ENCODE measurements at regions not wholly inside any gene's neighbourhood (a gene's known extent, or its start where the extent isn't known, plus 50 kb on each side); places are given as distances from the start of the nearest gene placed in this dataset.

DNA sequence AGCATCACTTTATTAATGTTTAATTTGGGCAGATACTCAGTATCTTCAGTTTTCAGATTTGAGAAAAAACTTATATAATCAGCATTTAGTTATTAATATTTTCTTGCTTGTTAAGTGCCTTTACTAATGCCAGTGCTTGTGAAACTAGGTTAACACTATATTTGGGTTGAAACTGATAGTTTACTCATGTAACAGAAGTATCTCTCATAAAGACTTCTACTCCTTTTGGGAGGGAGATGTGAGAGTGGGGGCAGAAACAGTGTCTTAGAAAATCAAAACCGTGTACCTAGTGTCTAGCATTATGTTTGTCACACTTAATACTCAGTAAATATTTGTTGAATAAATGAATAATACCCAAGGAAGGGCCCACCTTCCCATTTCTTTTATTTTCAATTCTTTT is 129.5 kb downstream of the MSTN start:
- no peak for DNase-seq

DNA sequence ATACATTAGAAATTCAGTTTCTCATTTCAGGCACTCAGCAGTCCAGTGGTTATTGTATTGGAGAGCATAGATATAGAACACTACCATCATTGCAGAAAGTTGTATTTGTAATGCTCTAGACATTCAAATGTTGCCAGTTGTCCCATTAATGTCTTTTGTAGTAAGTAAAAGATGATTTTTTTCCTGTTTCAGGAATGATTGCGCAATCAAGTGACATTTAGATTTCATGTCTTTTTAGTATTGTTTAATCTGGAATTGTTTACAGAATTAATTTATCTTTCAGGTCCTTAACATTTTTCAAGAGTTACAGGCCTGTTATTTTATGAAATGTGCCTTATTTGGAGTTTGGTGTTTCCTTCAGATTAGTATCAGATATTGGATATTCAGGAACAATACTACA is 134.7 kb downstream of the MSTN start:
- TF ChIP-seq, protein P1, sequence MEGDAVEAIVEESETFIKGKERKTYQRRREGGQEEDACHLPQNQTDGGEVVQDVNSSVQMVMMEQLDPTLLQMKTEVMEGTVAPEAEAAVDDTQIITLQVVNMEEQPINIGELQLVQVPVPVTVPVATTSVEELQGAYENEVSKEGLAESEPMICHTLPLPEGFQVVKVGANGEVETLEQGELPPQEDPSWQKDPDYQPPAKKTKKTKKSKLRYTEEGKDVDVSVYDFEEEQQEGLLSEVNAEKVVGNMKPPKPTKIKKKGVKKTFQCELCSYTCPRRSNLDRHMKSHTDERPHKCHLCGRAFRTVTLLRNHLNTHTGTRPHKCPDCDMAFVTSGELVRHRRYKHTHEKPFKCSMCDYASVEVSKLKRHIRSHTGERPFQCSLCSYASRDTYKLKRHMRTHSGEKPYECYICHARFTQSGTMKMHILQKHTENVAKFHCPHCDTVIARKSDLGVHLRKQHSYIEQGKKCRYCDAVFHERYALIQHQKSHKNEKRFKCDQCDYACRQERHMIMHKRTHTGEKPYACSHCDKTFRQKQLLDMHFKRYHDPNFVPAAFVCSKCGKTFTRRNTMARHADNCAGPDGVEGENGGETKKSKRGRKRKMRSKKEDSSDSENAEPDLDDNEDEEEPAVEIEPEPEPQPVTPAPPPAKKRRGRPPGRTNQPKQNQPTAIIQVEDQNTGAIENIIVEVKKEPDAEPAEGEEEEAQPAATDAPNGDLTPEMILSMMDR (IDR thresholded peaks at IDR 0.05) = no peak
- no peaks in the 10 kb centered on the region for H3K27me3 ChIP-seq
- H3K4me1 ChIP-seq = no peaks in the 10 kb centered on the region
- H3K4me3 ChIP-seq = no peak overlapping the region
- ATAC-seq (no peak), DNase-seq (no peak)
- H3K27ac ChIP-seq = no peak overlapping the region
- H3K9me3 ChIP-seq = no peaks in the 10 kb centered on the region
- intact Hi-C loops (cut with DNase I) = no loop called here
- no peaks in the 10 kb centered on the region for H3K36me3 ChIP-seq

More for the DNA sequence above, 129.5 kb downstream of the MSTN start:
- Histone ChIP-seq H3K9me3 (no peaks in the 10 kb centered on the region), H3K4me3 (no peak overlapping the region), H3K27ac (no peak overlapping the region), H3K4me1 (no peaks in the 10 kb centered on the region), H3K36me3 (no peaks in the 10 kb centered on the region), H3K27me3 (no peaks in the 10 kb centered on the region)
- intact Hi-C loops (cut with DNase I) = no loop called here
- no peak for ATAC-seq
- TF ChIP-seq, protein P1 (IDR thresholded peaks at IDR 0.05) = no peak

All from upper lobe of right lung (tissue), 1 donor.